ENCODE measurements at regions not wholly inside any gene's neighbourhood (a gene's known extent, or its start where the extent isn't known, plus 50 kb on each side); places are given as distances from the start of the nearest gene placed in this dataset.

GRCh38 chr13:57017357-57017756, 123.4 kb upstream of the PRR20A start:
- Histone ChIP-seq H3K27me3 (replicated peaks in 1 of 4; ENCODE audit: control insufficient read depth in 3 of 4, extremely low read depth in 1 of 4, insufficient read depth in 3 of 4, low read length in 3 of 4) (no peaks in the 10 kb centered on the region), H3K4me1 (replicated peaks in 1 of 4; ENCODE audit: control insufficient read depth in 3 of 4, insufficient read depth in 4 of 4, low read length in 3 of 4) (no peaks in the 10 kb centered on the region), H3K9ac (replicated peaks in 1 of 4; ENCODE audit: extremely low read depth in 1 of 4, low read depth in 3 of 4, low read length in 3 of 4) (no peak overlapping the region), H3K23me2 (ENCODE audit: low read depth, low read length) (no peaks in the 10 kb centered on the region), H3K4me3 (ENCODE audit: extremely low read depth in 1 of 4, insufficient read depth in 2 of 4, low read depth in 3 of 4, low read length in 4 of 4) (no peak overlapping the region), H3K56ac (replicated peaks; ENCODE audit: insufficient read length, low read depth, low read length) (no peak overlapping the region), H3K79me2 (ENCODE audit: control insufficient read depth in 1 of 2, insufficient read depth in 2 of 2, low read length in 2 of 2) (no peaks in the 10 kb centered on the region), H2BK5ac (ENCODE audit: low read depth, low read length) (no peak overlapping the region), H2AK5ac (ENCODE audit: low read depth, low read length) (no peak overlapping the region), H3K27ac (ENCODE audit: low read depth, low read length) (no peak overlapping the region), H3K36me3 (ENCODE audit: control insufficient read depth in 2 of 4, insufficient read depth in 4 of 4, low read length in 3 of 4) (no peaks in the 10 kb centered on the region), H3K79me1 (ENCODE audit: low read depth, low read length) (no peaks in the 10 kb centered on the region), H3K4ac (replicated peaks; ENCODE audit: insufficient read length, low read depth, low read length) (no peak overlapping the region), H2BK20ac (ENCODE audit: low read length) (no peak overlapping the region), H2AFZ (ENCODE audit: low read length) (no peak overlapping the region), H2BK12ac (ENCODE audit: low read depth, low read length) (no peak overlapping the region), H3K18ac (ENCODE audit: extremely low read depth, low read length) (no peak overlapping the region), H3K23ac (ENCODE audit: insufficient read length) (no peak overlapping the region), H3K4me2 (ENCODE audit: insufficient read depth in 1 of 2, low read depth in 2 of 2, low read length in 2 of 2) (no peak overlapping the region), H4K5ac (ENCODE audit: insufficient read length, low read depth, low read length) (no peak overlapping the region), H4K20me1 (replicated peaks in 1 of 2; ENCODE audit: control insufficient read depth in 1 of 2, insufficient read depth in 2 of 2, low read length in 2 of 2) (no peaks in the 10 kb centered on the region), H3K14ac (ENCODE audit: insufficient read length) (no peak overlapping the region), H4K8ac (ENCODE audit: extremely low read depth, insufficient read depth, low read length) (no peak overlapping the region), H4K91ac (replicated peaks; ENCODE audit: insufficient read length, low read length) (no peak overlapping the region), H2BK15ac (ENCODE audit: low read length) (no peak overlapping the region), H2BK120ac (replicated peaks; ENCODE audit: low read depth, low read length) (no peak overlapping the region), H3K9me3 (ENCODE audit: insufficient read depth in 2 of 2, low read depth in 1 of 2, low read length in 1 of 2) (no peaks in the 10 kb centered on the region)
- DNase-seq (ENCODE audit: low read depth in 1 of 2, low spot score in 2 of 2) (no peak), FAIRE-seq (no peak)
- 89% methylated on average over 1 of the region's 1 CpG; no CpG with 5 or more reads in 1 of the 2 experiments for WGBS, 2 experiments (ENCODE audit: extremely low coverage in 1 of 2, insufficient coverage in 1 of 2, insufficient read length in 1 of 2, insufficient replicate concordance in 2 of 2, low coverage in 1 of 2, low lambda C conversion rate in 2 of 2, missing lambda C conversion rate in 1 of 2)
- CTCF ChIA-PET (ENCODE audit: partially characterized antibody), result interaction anchor here (0.9 kb wide), 1 partner anchor 10 kb away, joined by 3 read pairs; no protein-coding TSS in a partner anchor
- POLR2A ChIA-PET (ENCODE audit: partially characterized antibody), result no interaction called here
- TF ChIP-seq PHF8 (conservative IDR thresholded peaks at IDR 0.05; ENCODE audit: low read depth, low read length) (no peak), SUZ12 (IDR thresholded peaks at IDR 0.05; ENCODE audit: low read length) (no peak), ZNF274 (IDR thresholded peaks at IDR 0.05; ENCODE audit: borderline replicate concordance, extremely low read depth, low read length) (no peak), SIX5 (IDR thresholded peaks at IDR 0.05; ENCODE audit: low read depth, low read length) (no peak), SRF (IDR thresholded peaks at IDR 0.05; ENCODE audit: low read depth, low read length) (no peak)

Data from H1 (cell line).